Stomach (tissue), 4 donors: ENCODE measurements at regions not wholly inside any gene's neighbourhood (a gene's known extent, or its start where the extent isn't known, plus 50 kb on each side); places are given as distances from the start of the nearest gene placed in this dataset.

Source experiments
- EP300 ChIP-seq: sonication (generic); formaldehyde crosslinking; IDR thresholded peaks from one replicate; pipeline ENCODE4 v1.6.1; 2017; ENCODE audit warnings: antibody characterized with exemption
- POLR2A ChIP-seq, 4 donors: fragments of 450-650 bp; IDR thresholded peaks; one replicate each; pipeline ENCODE4 v1.6.1; 2016; ENCODE audit warnings: antibody characterized with exemption in 4 of 4, control low read depth in 2 of 4, mild to moderate bottlenecking in 1 of 4, moderate library complexity in 1 of 4
- POLR2AphosphoS5 ChIP-seq, 3 donors: sonication (generic); formaldehyde crosslinking; IDR thresholded peaks; one replicate each; pipeline ENCODE4 v1.6.1; 2016; ENCODE audit warnings: antibody characterized with exemption in 3 of 3
- TF ChIP-seq, protein P1 (sequence below), 7 experiments: fragments of 450-650 bp in 4 of 7; fragments of 200-600 bp in 3 of 7; sonication (generic) in 3 of 7; IDR thresholded peaks; one replicate each; pipeline ENCODE4 v1.5.1; 2016 to 2019; ENCODE audit warnings: antibody characterized with exemption in 7 of 7, control low read depth in 2 of 7, mild to moderate bottlenecking in 1 of 7

DNA sequence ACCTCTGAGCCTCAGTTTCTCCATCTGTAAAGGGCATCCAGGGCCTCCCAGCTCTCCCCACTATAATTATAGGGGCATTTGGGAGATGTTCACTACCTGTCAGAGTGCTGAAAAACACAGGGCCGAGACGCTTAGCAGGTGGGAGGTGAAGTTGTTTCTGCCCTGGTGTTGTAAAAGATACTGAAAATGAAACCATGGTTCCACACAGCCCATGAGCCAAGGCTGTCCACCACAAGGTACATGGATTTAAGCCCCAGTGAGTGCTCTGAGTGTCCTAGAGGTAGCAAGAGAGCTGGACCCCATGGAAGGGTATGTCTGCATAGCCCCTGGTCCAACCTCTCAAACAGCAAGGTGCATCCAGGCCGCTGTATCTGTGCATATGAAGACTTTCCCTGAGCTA lies 137.5 kb downstream of the C5orf15 start:
- TF ChIP-seq, protein P1, sequence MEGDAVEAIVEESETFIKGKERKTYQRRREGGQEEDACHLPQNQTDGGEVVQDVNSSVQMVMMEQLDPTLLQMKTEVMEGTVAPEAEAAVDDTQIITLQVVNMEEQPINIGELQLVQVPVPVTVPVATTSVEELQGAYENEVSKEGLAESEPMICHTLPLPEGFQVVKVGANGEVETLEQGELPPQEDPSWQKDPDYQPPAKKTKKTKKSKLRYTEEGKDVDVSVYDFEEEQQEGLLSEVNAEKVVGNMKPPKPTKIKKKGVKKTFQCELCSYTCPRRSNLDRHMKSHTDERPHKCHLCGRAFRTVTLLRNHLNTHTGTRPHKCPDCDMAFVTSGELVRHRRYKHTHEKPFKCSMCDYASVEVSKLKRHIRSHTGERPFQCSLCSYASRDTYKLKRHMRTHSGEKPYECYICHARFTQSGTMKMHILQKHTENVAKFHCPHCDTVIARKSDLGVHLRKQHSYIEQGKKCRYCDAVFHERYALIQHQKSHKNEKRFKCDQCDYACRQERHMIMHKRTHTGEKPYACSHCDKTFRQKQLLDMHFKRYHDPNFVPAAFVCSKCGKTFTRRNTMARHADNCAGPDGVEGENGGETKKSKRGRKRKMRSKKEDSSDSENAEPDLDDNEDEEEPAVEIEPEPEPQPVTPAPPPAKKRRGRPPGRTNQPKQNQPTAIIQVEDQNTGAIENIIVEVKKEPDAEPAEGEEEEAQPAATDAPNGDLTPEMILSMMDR (IDR thresholded peaks at IDR 0.05) = no peak
- no peak for TF ChIP-seq POLR2A (IDR thresholded peaks at IDR 0.05)
- TF ChIP-seq EP300 = no peak
- TF ChIP-seq POLR2AphosphoS5 (IDR thresholded peaks at IDR 0.05) = no peak
